SK-N-SH (cell line): ENCODE measurements at regions not wholly inside any gene's neighbourhood (a gene's known extent, or its start where the extent isn't known, plus 50 kb on each side); places are given as distances from the start of the nearest gene placed in this dataset.

Source experiments
- CTCF ChIA-PET: fragments of 300-600, 350-600 bp; formaldehyde crosslinking; extraction: SDS; loops from one replicate; lab custom pipeline; 2021; lab: Yijun Ruan, JAX
- POLR2A ChIA-PET: fragments of 350-600 bp; sonication (Branson Sonifier 250); formaldehyde crosslinking; extraction: SDS; loops from one replicate; lab custom pipeline; 2020; ENCODE audit warnings: antibody characterized with exemption, inconsistent platforms; lab: Yijun Ruan, JAX
- DNase-seq: peaks from one replicate; pipeline ENCODE4 v3.0.0; 2012
- H2AFZ ChIP-seq: fragments of 200-600 bp; sonication (generic); 2 replicates; pipeline ENCODE4 v1.8.1; 2016; ENCODE audit warnings: antibody characterized with exemption, mild to moderate bottlenecking, low read depth
- H3F3A ChIP-seq: fragments of 200-600 bp; sonication (generic); replicated peaks from 2 replicates; pipeline ENCODE3; 2016; ENCODE audit warnings: antibody characterized with exemption, mild to moderate bottlenecking; ENCODE audit not compliant: insufficient read depth
- H3K27ac ChIP-seq, 2 experiments: fragments of 200-500 bp in 1 of 2; fragments of 200-600 bp in 1 of 2; sonication (Bioruptor generic) in 1 of 2; sonication (generic), shearing (Covaris generic) in 1 of 2; 2 replicates each; pipeline versions ENCODE4 v1.5.1 to v1.6.1; 2014 to 2016; ENCODE audit warnings: low read depth in 2 of 2, inconsistent platforms in 1 of 2, low read length in 1 of 2, mild to moderate bottlenecking in 1 of 2, mixed read lengths in 1 of 2
- H3K27me3 ChIP-seq: fragments of 200-600 bp; sonication (generic), shearing (Covaris generic); 2 replicates; pipeline ENCODE4 v1.6.1; 2016; ENCODE audit warnings: mixed run types; ENCODE audit not compliant: insufficient read depth
- H3K36me3 ChIP-seq, 2 experiments: fragments of 200-500 bp in 1 of 2; fragments of 200-600 bp in 1 of 2; sonication (Bioruptor generic) in 1 of 2; sonication (generic) in 1 of 2; replicated peaks in 1 of 2; 2 replicates each; pipeline versions ENCODE3 to v1.5.1; 2014 to 2016; ENCODE audit warnings: low read length in 1 of 2, mild to moderate bottlenecking in 1 of 2; ENCODE audit not compliant: insufficient read depth in 2 of 2, control insufficient read depth in 1 of 2
- H3K4me1 ChIP-seq, 2 experiments: fragments of 200-500 bp in 1 of 2; fragments of 200-600 bp in 1 of 2; sonication (Bioruptor generic) in 1 of 2; sonication (generic), shearing (Covaris generic) in 1 of 2; 2 replicates each; pipeline versions ENCODE4 v1.5.1 to v1.6.1; 2014 to 2016; ENCODE audit warnings: low read depth in 1 of 2, low read length in 1 of 2, mixed run types in 1 of 2; ENCODE audit not compliant: insufficient read depth in 2 of 2, control insufficient read depth in 1 of 2
- H3K4me2 ChIP-seq: fragments of 200-600 bp; sonication (generic), shearing (Covaris generic); 2 replicates; pipeline ENCODE4 v1.6.1; 2017; ENCODE audit warnings: mixed run types
- H3K4me3 ChIP-seq, 2 experiments: fragments of 200-500 bp in 1 of 2; fragments of 200-600 bp in 1 of 2; sonication (Bioruptor generic) in 1 of 2; sonication (generic), shearing (Covaris generic) in 1 of 2; 2 replicates each; pipeline versions ENCODE4 v1.5.1 to v1.8.1; 2014 to 2016; ENCODE audit warnings: low read depth in 2 of 2, inconsistent platforms in 1 of 2, low read length in 1 of 2, mild to moderate bottlenecking in 1 of 2, mixed read lengths in 1 of 2, moderate library complexity in 1 of 2
- H3K79me2 ChIP-seq: fragments of 200-600 bp; sonication (generic); 2 replicates; pipeline ENCODE4 v1.8.1; 2017; ENCODE audit warnings: mild to moderate bottlenecking; ENCODE audit not compliant: insufficient read depth
- H3K9ac ChIP-seq: fragments of 200-600 bp; sonication (generic); 2 replicates; pipeline ENCODE4 v1.6.1; 2017; ENCODE audit warnings: mixed run types
- H3K9me2 ChIP-seq: fragments of 200-600 bp; sonication (generic); 2 replicates; pipeline ENCODE4 v1.6.1; 2017; ENCODE audit warnings: mixed run types
- H3K9me3 ChIP-seq: fragments of 200-600 bp; sonication (generic); 2 replicates; pipeline ENCODE4 v1.6.1; 2017; ENCODE audit warnings: mixed run types, mild to moderate bottlenecking, moderate library complexity
- H4K20me1 ChIP-seq: fragments of 200-600 bp; sonication (generic); 2 replicates; pipeline ENCODE4 v1.6.1; 2017; ENCODE audit warnings: mild to moderate bottlenecking, mixed run types; ENCODE audit not compliant: insufficient read depth
- EP300 ChIP-seq, 2 experiments: IDR thresholded peaks; 2 replicates each; pipeline versions ENCODE4 v1.4.0 to v1.6.1; 2012; ENCODE audit warnings: borderline replicate concordance in 1 of 2, low read depth in 1 of 2, low read length in 1 of 2
- FOSL2 ChIP-seq: IDR thresholded peaks from 2 replicates; pipeline ENCODE4 v1.4.0; 2012; ENCODE audit warnings: low read depth, mild to moderate bottlenecking, moderate library complexity, borderline replicate concordance
- FOXM1 ChIP-seq: IDR thresholded peaks from 2 replicates; pipeline ENCODE4 v1.4.0; 2012; ENCODE audit warnings: low read depth, mild to moderate bottlenecking
- MEF2A ChIP-seq: IDR thresholded peaks from 2 replicates; pipeline ENCODE4 v1.4.0; 2012; ENCODE audit warnings: low read depth, borderline replicate concordance
- POLR2AphosphoS5 ChIP-seq: IDR thresholded peaks from 2 replicates; pipeline ENCODE4 v1.6.1; 2012; ENCODE audit warnings: low read depth, low read length
- RCOR1 ChIP-seq: fragments of 150-350 bp; IDR thresholded peaks from 2 replicates; pipeline ENCODE4 v1.6.1; 2017; ENCODE audit warnings: antibody characterized with exemption, low read length
- RFX5 ChIP-seq: IDR thresholded peaks from 2 replicates; pipeline ENCODE4 v1.6.1; 2012; ENCODE audit warnings: mild to moderate bottlenecking, improper control_type of control experiment, low read length
- SMC3 ChIP-seq: IDR thresholded peaks from 2 replicates; pipeline ENCODE4 v1.6.1; 2012; ENCODE audit warnings: low read depth, low read length, improper control_type of control experiment
- TEAD4 ChIP-seq: IDR thresholded peaks from 2 replicates; pipeline ENCODE4 v1.4.0; 2012; ENCODE audit warnings: mild to moderate bottlenecking, borderline replicate concordance; ENCODE audit not compliant: insufficient read depth
- YY1 ChIP-seq: IDR thresholded peaks from 2 replicates; pipeline ENCODE4 v1.4.0; 2012; ENCODE audit warnings: low read depth, mild to moderate bottlenecking
- WGBS: methylation state at CpG from one replicate; pipeline ENCODE4 v1.1.6; 2017; ENCODE audit warnings: low lambda C conversion rate; 5-methylcytosine and 5-hydroxymethylcytosine counted together
- TF ChIP-seq, protein P1 (sequence below): IDR thresholded peaks from 2 replicates; pipeline ENCODE4 v1.4.0; 2012; ENCODE audit warnings: low read depth
- TF ChIP-seq, protein P2 (sequence below): IDR thresholded peaks from 2 replicates; pipeline ENCODE4 v1.6.1; 2012; ENCODE audit warnings: mild to moderate bottlenecking, low read depth, low read length, moderate library complexity

DNA sequence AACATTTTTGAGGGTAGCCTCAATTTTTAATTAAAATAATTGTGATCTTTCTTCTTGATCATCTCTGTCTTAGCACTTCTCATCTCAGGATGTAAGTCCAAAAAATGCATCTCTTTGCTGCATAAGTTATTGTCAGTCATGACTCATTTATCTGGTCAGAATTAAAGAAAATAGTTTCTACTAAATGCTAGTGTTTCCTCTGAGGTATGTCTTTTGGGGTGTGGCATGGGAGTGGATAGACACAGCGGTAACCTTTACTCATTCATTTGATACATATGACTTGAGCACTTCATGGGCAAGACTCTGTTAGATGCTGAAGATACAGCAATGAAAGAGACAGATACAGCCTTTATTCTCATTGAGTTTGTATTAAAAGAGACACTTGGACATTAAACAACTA lies 284.7 kb downstream of the IRS1 start:
- Histone ChIP-seq H3K36me3 (peaks cover 0 to 4% of the 10 kb centered on the region in 2 experiments), H3K9ac (no peak overlapping the region), H3K79me2 (no peaks in the 10 kb centered on the region), H3K27ac (peak overlapping the region; percentile 60 to 66; a peak in 3 of 4 replicates), H3K9me3 (no peaks in the 10 kb centered on the region), H3K27me3 (no peaks in the 10 kb centered on the region), H3K4me2 (0 out of 2 replicates have a peak overlapping the region, but pooled peaks have one; percentile 51), H3F3A (peaks cover 11% of the 10 kb centered on the region), H3K4me3 (no peak overlapping the region), H3K4me1 (peaks cover 0 to 8% of the 10 kb centered on the region in 2 experiments; a peak in 2 of 4 replicates), H3K9me2 (no peaks in the 10 kb centered on the region), H4K20me1 (no peaks in the 10 kb centered on the region), H2AFZ (no peak overlapping the region)
- CTCF ChIA-PET: no interaction called here
- no peak for TF ChIP-seq RFX5
- peak; percentile 39; the same call in 1 of the 2 replicates for TF ChIP-seq FOSL2
- no peak for TF ChIP-seq EP300 (IDR thresholded peaks at IDR 0.05; ENCODE audit: borderline replicate concordance in 1 of 2, low read depth in 1 of 2, low read length in 1 of 2)
- DNase-seq: no peak
- WGBS: 5% methylated on average over 1 of the region's 1 CpG
- POLR2A ChIA-PET: no interaction called here

DNA sequence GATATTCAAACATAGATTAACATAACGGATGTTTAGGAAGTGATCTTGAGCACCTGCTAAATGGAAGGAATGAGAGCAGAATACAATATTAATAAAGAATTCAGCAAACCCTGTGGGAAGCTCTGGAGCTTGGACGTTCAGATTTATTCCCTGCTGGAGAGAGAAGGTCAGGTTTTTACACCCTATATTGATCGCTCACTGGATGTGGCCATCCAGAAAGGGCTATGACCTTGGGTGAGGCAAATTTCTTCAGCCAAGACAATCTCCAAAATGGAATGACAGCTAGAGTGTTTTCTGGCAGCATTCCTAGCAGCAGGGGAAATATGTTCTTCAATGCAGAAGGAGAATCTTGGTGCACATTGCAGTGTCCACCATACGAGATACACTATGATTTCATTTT lies 288.3 kb downstream of the IRS1 start:
- ChIA-PET CTCF (no interaction called here), POLR2A (no interaction called here)
- TF ChIP-seq, protein P1, sequence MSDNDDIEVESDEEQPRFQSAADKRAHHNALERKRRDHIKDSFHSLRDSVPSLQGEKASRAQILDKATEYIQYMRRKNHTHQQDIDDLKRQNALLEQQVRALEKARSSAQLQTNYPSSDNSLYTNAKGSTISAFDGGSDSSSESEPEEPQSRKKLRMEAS: no peak
- TF ChIP-seq MEF2A (no peak), YY1 (no peak), SMC3 (no peak), POLR2AphosphoS5 (no peak), FOXM1 (no peak)
- H3K27me3 ChIP-seq: no peaks in the 10 kb centered on the region
- H3F3A ChIP-seq: peaks cover 11% of the 10 kb centered on the region
- no peak overlapping the region for H3K4me2 ChIP-seq
- no peak overlapping the region for H3K4me3 ChIP-seq
- no peak overlapping the region for H2AFZ ChIP-seq
- no peak overlapping the region for H3K27ac ChIP-seq
- H3K9me3 ChIP-seq: no peaks in the 10 kb centered on the region
- no peaks in the 10 kb centered on the region for H3K9me2 ChIP-seq
- no peaks in the 10 kb centered on the region for H4K20me1 ChIP-seq
- no peaks in the 10 kb centered on the region for H3K79me2 ChIP-seq
- no peak for DNase-seq
- 47% methylated on average over 4 of the region's 4 CpGs for WGBS
- H3K9ac ChIP-seq: no peak overlapping the region
- no peaks in the 10 kb centered on the region for H3K36me3 ChIP-seq
- peaks cover 0 to 8% of the 10 kb centered on the region in 2 experiments; a peak in 2 of 4 replicates for H3K4me1 ChIP-seq

DNA sequence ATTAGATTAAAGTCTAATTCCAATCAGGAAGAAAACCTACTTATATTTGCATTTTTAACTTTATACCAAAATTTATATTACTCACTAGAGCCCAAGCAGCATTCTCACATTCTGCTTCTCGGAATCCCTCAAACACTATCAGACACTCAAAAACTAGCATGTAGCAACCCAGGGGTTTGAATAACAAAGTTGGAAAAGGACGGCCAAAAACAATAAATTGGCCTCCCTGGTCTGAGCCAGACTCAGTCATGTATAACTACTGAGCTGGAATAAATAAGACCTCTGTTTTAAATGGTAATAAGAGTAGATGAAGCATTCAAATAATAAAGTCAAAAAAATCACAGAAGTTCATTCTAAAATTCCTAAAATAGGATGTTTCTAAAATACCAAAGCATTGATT lies 290.9 kb downstream of the IRS1 start:
- Histone ChIP-seq H2AFZ (no peak overlapping the region), H3F3A (no peaks in the 10 kb centered on the region), H3K9ac (no peak overlapping the region), H3K79me2 (no peaks in the 10 kb centered on the region), H3K4me1 (no peaks in the 10 kb centered on the region), H3K36me3 (no peaks in the 10 kb centered on the region), H3K9me2 (no peaks in the 10 kb centered on the region), H4K20me1 (no peaks in the 10 kb centered on the region), H3K9me3 (0 out of 2 replicates have a peak, but pooled peaks cover 5% of the 10 kb centered on the region), H3K27me3 (no peaks in the 10 kb centered on the region), H3K4me2 (no peak overlapping the region), H3K4me3 (no peak overlapping the region), H3K27ac (no peak overlapping the region)
- ChIA-PET CTCF (no interaction called here), POLR2A (no interaction called here)
- 46% methylated on average over 2 of the region's 2 CpGs for WGBS
- no peak for DNase-seq
- TF ChIP-seq YY1 (no peak), RCOR1 (no peak), TEAD4 (no peak)
- TF ChIP-seq, protein P2, sequence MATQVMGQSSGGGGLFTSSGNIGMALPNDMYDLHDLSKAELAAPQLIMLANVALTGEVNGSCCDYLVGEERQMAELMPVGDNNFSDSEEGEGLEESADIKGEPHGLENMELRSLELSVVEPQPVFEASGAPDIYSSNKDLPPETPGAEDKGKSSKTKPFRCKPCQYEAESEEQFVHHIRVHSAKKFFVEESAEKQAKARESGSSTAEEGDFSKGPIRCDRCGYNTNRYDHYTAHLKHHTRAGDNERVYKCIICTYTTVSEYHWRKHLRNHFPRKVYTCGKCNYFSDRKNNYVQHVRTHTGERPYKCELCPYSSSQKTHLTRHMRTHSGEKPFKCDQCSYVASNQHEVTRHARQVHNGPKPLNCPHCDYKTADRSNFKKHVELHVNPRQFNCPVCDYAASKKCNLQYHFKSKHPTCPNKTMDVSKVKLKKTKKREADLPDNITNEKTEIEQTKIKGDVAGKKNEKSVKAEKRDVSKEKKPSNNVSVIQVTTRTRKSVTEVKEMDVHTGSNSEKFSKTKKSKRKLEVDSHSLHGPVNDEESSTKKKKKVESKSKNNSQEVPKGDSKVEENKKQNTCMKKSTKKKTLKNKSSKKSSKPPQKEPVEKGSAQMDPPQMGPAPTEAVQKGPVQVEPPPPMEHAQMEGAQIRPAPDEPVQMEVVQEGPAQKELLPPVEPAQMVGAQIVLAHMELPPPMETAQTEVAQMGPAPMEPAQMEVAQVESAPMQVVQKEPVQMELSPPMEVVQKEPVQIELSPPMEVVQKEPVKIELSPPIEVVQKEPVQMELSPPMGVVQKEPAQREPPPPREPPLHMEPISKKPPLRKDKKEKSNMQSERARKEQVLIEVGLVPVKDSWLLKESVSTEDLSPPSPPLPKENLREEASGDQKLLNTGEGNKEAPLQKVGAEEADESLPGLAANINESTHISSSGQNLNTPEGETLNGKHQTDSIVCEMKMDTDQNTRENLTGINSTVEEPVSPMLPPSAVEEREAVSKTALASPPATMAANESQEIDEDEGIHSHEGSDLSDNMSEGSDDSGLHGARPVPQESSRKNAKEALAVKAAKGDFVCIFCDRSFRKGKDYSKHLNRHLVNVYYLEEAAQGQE: no peak
